IMR-90 (cell line): ENCODE measurements at regions not wholly inside any gene's neighbourhood (a gene's known extent, or its start where the extent isn't known, plus 50 kb on each side); places are given as distances from the start of the nearest gene placed in this dataset.

Experiments used
- ATAC-seq: fragments of 200-7000 bp; cut with Tn5 transposase; 2 replicates; pipeline ENCODE4 v1.9.1; 2020; ENCODE audit warnings: low read depth, mild to moderate bottlenecking, moderate library complexity
- BruUV-seq: library from RNA; stranded (reverse); fragments of 400-500 nt; replicated peaks from 2 replicates; lab custom pipeline; 2021; lab: Mats Ljungman, UMichigan
- CTCF ChIA-PET: fragments of 300-600 bp; formaldehyde crosslinking; extraction: SDS; loops from one replicate; lab custom pipeline; 2021; ENCODE audit warnings: antibody characterized with exemption; lab: Yijun Ruan, JAX
- POLR2A ChIA-PET: fragments of 300-600 bp; sonication (Branson Sonifier 250); formaldehyde crosslinking; loops from one replicate; lab custom pipeline; 2022; ENCODE audit warnings: antibody characterized with exemption; ENCODE audit not compliant: unreplicated experiment; lab: Charles Lee
- DNase-seq: peaks from one replicate; pipeline ENCODE4 v3.0.0; 2013
- H2AFZ ChIP-seq: replicated peaks from 2 replicates; pipeline ENCODE3; 2013; ENCODE audit warnings: low read length, mild to moderate bottlenecking; ENCODE audit not compliant: poor library complexity
- H2AK5ac ChIP-seq: 2 replicates; pipeline ENCODE4 v1.6.1; 2013; ENCODE audit warnings: low read depth, low read length, inconsistent platforms
- H2AK9ac ChIP-seq: replicated peaks from 2 replicates; pipeline ENCODE3; 2013; ENCODE audit warnings: mild to moderate bottlenecking, low read depth, low read length, moderate library complexity; ENCODE audit not compliant: poor library complexity
- H2BK120ac ChIP-seq: 2 replicates; pipeline ENCODE4 v1.6.1; 2013; ENCODE audit warnings: low read depth, low read length, inconsistent platforms
- H2BK15ac ChIP-seq: 3 replicates; pipeline ENCODE4 v1.6.1; 2013; ENCODE audit warnings: low read depth, low read length, inconsistent platforms
- H2BK20ac ChIP-seq: 2 replicates; pipeline ENCODE4 v1.6.1; 2013; ENCODE audit warnings: low read depth, mild to moderate bottlenecking, inconsistent platforms, low read length, moderate library complexity
- H2BK5ac ChIP-seq: 2 replicates; pipeline ENCODE4 v1.6.1; 2013; ENCODE audit warnings: mild to moderate bottlenecking, low read depth, low read length, inconsistent platforms; ENCODE audit not compliant: poor library complexity, severe bottlenecking
- H3K14ac ChIP-seq: replicated peaks from 2 replicates; pipeline ENCODE4 v1.6.1; 2013; ENCODE audit warnings: low read depth, low read length, inconsistent platforms
- H3K18ac ChIP-seq: 2 replicates; pipeline ENCODE4 v1.6.1; 2013; ENCODE audit warnings: low read depth, low read length, control low read depth
- H3K23ac ChIP-seq: 2 replicates; pipeline ENCODE4 v1.6.1; 2013; ENCODE audit warnings: low read depth, low read length, inconsistent platforms
- H3K27ac ChIP-seq: 2 replicates; pipeline ENCODE4 v1.5.1; 2013; ENCODE audit warnings: mild to moderate bottlenecking, control low read depth, low read length; ENCODE audit not compliant: insufficient read depth
- H3K27me3 ChIP-seq: 2 replicates; pipeline ENCODE4 v1.6.1; 2013; ENCODE audit warnings: low read length; ENCODE audit not compliant: control insufficient read depth, insufficient read depth
- H3K36me3 ChIP-seq: 2 replicates; pipeline ENCODE4 v1.6.1; 2013; ENCODE audit warnings: low read length, mixed read lengths; ENCODE audit not compliant: control insufficient read depth, insufficient read depth
- H3K4ac ChIP-seq: 2 replicates; pipeline ENCODE4 v1.6.1; 2013; ENCODE audit warnings: low read depth, low read length, inconsistent platforms
- H3K4me1 ChIP-seq: 2 replicates; pipeline ENCODE4 v1.6.1; 2013; ENCODE audit warnings: low read length, mixed read lengths; ENCODE audit not compliant: control insufficient read depth, insufficient read depth
- H3K4me2 ChIP-seq: 2 replicates; pipeline ENCODE4 v1.6.1; 2013; ENCODE audit warnings: low read depth, mild to moderate bottlenecking, control low read depth, low read length, moderate library complexity
- H3K4me3 ChIP-seq: 2 replicates; pipeline ENCODE4 v1.5.1; 2013; ENCODE audit warnings: low read depth, mild to moderate bottlenecking, control low read depth, low read length, moderate library complexity; ENCODE audit not compliant: insufficient read depth
- H3K56ac ChIP-seq: 2 replicates; pipeline ENCODE4 v1.6.1; 2013; ENCODE audit warnings: low read length, inconsistent platforms; ENCODE audit not compliant: insufficient read depth; ENCODE audit errors: extremely low read depth
- H3K79me1 ChIP-seq, 2 experiments: 2 replicates each; pipeline ENCODE4 v1.6.1; 2013; ENCODE audit warnings: low read length in 2 of 2, inconsistent platforms in 1 of 2, low read depth in 1 of 2
- H3K9ac ChIP-seq: 2 replicates; pipeline ENCODE4 v1.6.1; 2013; ENCODE audit warnings: low read depth, low read length, control low read depth
- H3K9me1 ChIP-seq: 2 replicates; pipeline ENCODE4 v1.6.1; 2013; ENCODE audit warnings: low read length, inconsistent platforms; ENCODE audit not compliant: insufficient read depth
- H3K9me3 ChIP-seq: 2 replicates; pipeline ENCODE4 v1.6.1; 2013; ENCODE audit warnings: low read length; ENCODE audit not compliant: control insufficient read depth, insufficient read depth
- H4K20me1 ChIP-seq: 2 replicates; pipeline ENCODE4 v1.6.1; 2013; ENCODE audit warnings: low read length, inconsistent platforms; ENCODE audit not compliant: insufficient read depth
- H4K5ac ChIP-seq: 2 replicates; pipeline ENCODE4 v1.6.1; 2013; ENCODE audit warnings: mild to moderate bottlenecking, low read depth, low read length, control low read depth
- H4K8ac ChIP-seq, 2 experiments: 2 replicates each; pipeline ENCODE4 v1.6.1; 2013; ENCODE audit warnings: low read depth in 2 of 2, low read length in 2 of 2, control low read depth in 1 of 2, inconsistent platforms in 1 of 2
- H4K91ac ChIP-seq: 2 replicates; pipeline ENCODE4 v1.6.1; 2013; ENCODE audit warnings: low read depth, low read length, inconsistent platforms; ENCODE audit not compliant: insufficient read depth
- FOS ChIP-seq: fragments of 150-350 bp; IDR thresholded peaks from 2 replicates; pipeline ENCODE4 v1.6.1; 2016; ENCODE audit warnings: low read depth, low read length
- WGBS, 2 experiments: methylation state at CpG; one replicate each; pipeline versions ENCODE4 v1.1.5 to v1.1.7; 2013; ENCODE audit warnings: missing lambda C conversion rate in 2 of 2; ENCODE audit not compliant: insufficient read length in 1 of 2; ENCODE audit errors: extremely low coverage in 2 of 2; 5-methylcytosine and 5-hydroxymethylcytosine counted together
- dilution Hi-C: fragments of 300-500 bp; cut with HindIII; formaldehyde crosslinking; loops from one replicate; pipeline ENCODE4 v1.14.3; 2018; ENCODE audit warnings: low sequenced_read_pairs; ENCODE audit not compliant: unreplicated experiment
- in situ Hi-C: fragments of 300-500 bp; cut with MboI; formaldehyde crosslinking; loops from 3 replicates; pipeline ENCODE4 v1.14.3; 2019; ENCODE audit warnings: low sequenced_read_pairs, inconsistent platforms, mixed read lengths
- intact Hi-C: fragments of 100-400 bp; cut with micrococcal nuclease; formaldehyde crosslinking; loops from 2 replicates; pipeline ENCODE4 v1.10.0; 2022
- TF ChIP-seq, protein P1 (sequence below): conservative IDR thresholded peaks from 2 replicates; pipeline ENCODE4 v1.5.1; 2012; ENCODE audit warnings: mild to moderate bottlenecking, low read depth, low read length, improper control_type of control experiment

DNA sequence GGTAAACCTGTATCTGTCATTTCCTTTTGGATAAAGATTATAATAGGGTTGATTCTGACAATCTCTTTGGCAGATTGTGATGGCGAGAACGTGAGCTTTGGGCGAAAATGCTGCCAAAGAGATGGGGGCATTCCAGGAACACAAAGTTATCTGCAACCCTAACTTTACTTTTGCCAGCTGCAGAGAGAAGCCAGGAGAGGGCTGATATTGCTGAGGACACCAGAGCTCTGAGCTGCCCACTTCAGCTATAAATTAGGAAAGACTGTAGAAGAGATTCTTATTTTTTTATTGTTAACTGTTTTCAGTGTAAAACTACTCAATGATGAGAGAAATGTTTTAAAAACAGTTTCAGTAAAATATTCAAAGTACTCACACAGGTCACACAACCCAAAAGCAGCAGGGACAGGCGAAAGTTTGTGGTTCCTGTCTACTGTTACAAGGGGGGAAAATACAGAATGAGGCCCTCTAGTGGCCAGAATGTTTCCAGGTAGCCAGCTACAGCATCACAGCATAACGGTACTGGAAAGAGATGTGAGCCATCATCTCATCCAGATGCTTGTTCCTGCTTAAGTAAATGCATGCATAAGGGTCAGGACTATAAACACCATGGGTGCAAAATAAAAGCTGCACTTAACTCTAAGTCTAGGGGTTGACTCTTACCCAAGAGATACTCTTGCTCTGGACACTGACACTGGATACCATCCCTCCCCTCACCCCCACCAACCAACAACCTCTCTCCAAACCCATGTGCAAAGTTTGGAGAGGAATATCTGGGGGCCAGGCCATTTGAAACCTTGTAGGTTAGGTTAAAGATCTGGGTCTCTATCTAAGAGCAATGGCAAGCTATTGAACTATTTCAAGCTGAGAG lies 498.4 kb downstream of the RMST start:
- TF ChIP-seq, protein P1, sequence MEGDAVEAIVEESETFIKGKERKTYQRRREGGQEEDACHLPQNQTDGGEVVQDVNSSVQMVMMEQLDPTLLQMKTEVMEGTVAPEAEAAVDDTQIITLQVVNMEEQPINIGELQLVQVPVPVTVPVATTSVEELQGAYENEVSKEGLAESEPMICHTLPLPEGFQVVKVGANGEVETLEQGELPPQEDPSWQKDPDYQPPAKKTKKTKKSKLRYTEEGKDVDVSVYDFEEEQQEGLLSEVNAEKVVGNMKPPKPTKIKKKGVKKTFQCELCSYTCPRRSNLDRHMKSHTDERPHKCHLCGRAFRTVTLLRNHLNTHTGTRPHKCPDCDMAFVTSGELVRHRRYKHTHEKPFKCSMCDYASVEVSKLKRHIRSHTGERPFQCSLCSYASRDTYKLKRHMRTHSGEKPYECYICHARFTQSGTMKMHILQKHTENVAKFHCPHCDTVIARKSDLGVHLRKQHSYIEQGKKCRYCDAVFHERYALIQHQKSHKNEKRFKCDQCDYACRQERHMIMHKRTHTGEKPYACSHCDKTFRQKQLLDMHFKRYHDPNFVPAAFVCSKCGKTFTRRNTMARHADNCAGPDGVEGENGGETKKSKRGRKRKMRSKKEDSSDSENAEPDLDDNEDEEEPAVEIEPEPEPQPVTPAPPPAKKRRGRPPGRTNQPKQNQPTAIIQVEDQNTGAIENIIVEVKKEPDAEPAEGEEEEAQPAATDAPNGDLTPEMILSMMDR: 0 out of 2 replicates have a peak, but pooled peaks have one; percentile 7
- TF ChIP-seq FOS: no peak
- Histone ChIP-seq H2BK20ac (no peak overlapping the region), H2BK15ac (no peak overlapping the region), H3K9ac (no peak overlapping the region), H3K4me3 (no peak overlapping the region), H3K18ac (no peak overlapping the region), H2AK5ac (no peak overlapping the region), H3K23ac (no peak overlapping the region), H3K27me3 (no peaks in the 10 kb centered on the region), H4K20me1 (no peaks in the 10 kb centered on the region), H3K56ac (no peak overlapping the region), H2BK5ac (no peak overlapping the region), H3K9me1 (no peaks in the 10 kb centered on the region), H3K36me3 (no peaks in the 10 kb centered on the region), H2AFZ (no peak overlapping the region), H4K5ac (no peak overlapping the region), H3K9me3 (peaks cover 12% of the 10 kb centered on the region), H4K91ac (no peak overlapping the region), H3K4me1 (no peaks in the 10 kb centered on the region), H2BK120ac (no peak overlapping the region), H3K4me2 (no peak overlapping the region), H3K14ac (no peak overlapping the region), H4K8ac (no peak overlapping the region), H3K27ac (no peak overlapping the region), H3K4ac (no peak overlapping the region), H3K79me1 (no peaks in the 10 kb centered on the region), H2AK9ac (no peak overlapping the region)
- no CpG with 5 or more reads among the region's 5 CpGs for WGBS, 2 experiments
- DNase-seq (no peak), ATAC-seq (no peak)
- POLR2A ChIA-PET: no interaction called here
- no TSS peak for BruUV-seq
- dilution Hi-C loops: no loop called here
- in situ Hi-C loops: no loop called here
- intact Hi-C loops: no loop called here
- CTCF ChIA-PET: interaction anchor here (0.6 to 1.1 kb wide), 2 partner anchors 9 to 1644 kb away, joined by 3 read pairs; no protein-coding TSS in a partner anchor
